ENCODE measurements at regions not wholly inside any gene's neighbourhood (a gene's known extent, or its start where the extent isn't known, plus 50 kb on each side); places are given as distances from the start of the nearest gene placed in this dataset.
A peak's percentile ranks its signal among the peaks of the same experiment; 100 is the strongest.

DNA sequence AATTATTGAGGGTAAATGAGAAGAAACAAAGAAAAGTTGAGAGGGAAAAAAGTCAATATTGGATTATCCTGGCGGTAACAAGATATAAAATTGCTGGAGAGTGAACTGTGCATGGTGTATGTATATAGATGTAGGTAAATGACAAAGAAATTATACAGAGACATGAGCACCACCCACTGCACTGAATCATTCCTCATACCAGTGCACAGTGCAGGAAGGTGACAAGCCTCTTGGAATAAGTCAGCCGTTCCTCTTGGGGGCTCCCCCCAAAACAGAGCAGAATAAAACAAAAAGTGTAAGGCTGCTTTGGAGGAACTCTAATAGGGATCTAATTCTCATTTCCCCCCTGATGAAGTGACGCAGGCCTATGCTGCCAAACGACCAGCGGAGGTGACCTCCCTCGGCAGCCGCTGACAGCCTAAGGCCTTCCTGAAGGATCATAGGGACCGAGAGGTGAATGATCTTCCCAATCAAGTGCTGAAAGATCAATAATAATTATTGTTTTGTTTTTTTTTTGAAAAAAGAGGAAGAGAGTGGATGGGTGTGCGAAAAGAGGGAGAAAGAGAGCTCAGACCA lies 245.0 kb downstream of the PSAT1 start:
- Mint-ChIP-seq H3K4me3 (peak overlapping the region; percentile 34), H3K36me3 (peaks cover 2% of the 10 kb centered on the region)
- H3K27ac ChIP-seq, result peak overlapping the region; percentile 81

DNA sequence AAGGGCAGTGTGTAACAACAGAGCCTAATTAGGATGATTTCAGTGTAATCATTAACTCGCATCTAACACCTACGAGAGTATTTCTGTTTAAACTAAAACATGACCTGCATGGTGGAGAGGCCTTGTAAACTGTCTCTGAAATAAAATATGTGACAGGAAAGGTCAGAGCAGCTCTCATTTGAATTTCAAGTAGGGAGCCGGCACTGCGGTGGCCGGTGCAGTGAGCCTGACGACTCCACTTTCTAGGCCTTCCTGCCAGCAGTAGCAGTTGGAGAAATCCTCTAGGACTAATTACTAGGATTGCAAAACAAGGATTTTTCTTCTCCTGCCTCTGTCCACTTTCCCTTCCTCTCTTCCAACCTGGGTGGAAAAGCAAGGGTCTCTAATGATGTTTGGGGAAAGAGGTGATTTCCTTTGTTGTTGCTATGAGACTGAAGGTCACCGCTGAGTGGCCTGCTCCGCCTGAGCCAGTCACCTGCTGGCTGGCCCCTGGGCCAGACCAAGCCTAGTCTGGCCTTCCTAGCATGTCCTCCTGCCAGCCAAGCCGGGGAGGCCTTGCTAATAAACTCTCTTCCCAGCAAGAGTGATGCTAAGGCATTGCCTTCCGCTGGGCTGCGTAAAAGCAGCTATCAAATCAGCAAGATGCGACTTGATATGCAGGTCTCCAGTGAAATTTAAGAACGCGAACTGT lies 245.7 kb downstream of the PSAT1 start:
- H3K36me3 Mint-ChIP-seq, result peaks cover 2% of the 10 kb centered on the region
- Histone ChIP-seq H3K4me1 (peaks cover 42% of the 10 kb centered on the region), H3K36me3 (no peaks in the 10 kb centered on the region), H3K79me2 (ENCODE audit: low read depth) (no peaks in the 10 kb centered on the region), H3K9ac (no peak overlapping the region), H4K20me1 (ENCODE audit: low read depth) (no peaks in the 10 kb centered on the region), H3K9me3 (ENCODE audit: low read depth) (no peaks in the 10 kb centered on the region), H3F3A (ENCODE audit: low read depth) (peaks cover 35% of the 10 kb centered on the region), H2AFZ (replicated peaks) (peak overlapping the region; percentile 38), H3K27ac (peak overlapping the region; percentile 81), H3K27me3 (no peaks in the 10 kb centered on the region), H3K4me3 (no peak overlapping the region), H3K4me2 (peak overlapping the region; percentile 42)
- DNase-seq (ENCODE audit: low spot score), result peak; percentile 31
- H3K4me1 Mint-ChIP-seq, result peaks cover 53% of the 10 kb centered on the region
- H3K9me3 Mint-ChIP-seq, result peaks cover 10% of the 10 kb centered on the region
- TF ChIP-seq EZH2 (IDR thresholded peaks at IDR 0.05) (no peak), EZH2phosphoT487 (IDR thresholded peaks at IDR 0.05) (no peak)
- TF ChIP-seq, protein P1, sequence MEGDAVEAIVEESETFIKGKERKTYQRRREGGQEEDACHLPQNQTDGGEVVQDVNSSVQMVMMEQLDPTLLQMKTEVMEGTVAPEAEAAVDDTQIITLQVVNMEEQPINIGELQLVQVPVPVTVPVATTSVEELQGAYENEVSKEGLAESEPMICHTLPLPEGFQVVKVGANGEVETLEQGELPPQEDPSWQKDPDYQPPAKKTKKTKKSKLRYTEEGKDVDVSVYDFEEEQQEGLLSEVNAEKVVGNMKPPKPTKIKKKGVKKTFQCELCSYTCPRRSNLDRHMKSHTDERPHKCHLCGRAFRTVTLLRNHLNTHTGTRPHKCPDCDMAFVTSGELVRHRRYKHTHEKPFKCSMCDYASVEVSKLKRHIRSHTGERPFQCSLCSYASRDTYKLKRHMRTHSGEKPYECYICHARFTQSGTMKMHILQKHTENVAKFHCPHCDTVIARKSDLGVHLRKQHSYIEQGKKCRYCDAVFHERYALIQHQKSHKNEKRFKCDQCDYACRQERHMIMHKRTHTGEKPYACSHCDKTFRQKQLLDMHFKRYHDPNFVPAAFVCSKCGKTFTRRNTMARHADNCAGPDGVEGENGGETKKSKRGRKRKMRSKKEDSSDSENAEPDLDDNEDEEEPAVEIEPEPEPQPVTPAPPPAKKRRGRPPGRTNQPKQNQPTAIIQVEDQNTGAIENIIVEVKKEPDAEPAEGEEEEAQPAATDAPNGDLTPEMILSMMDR (IDR thresholded peaks at IDR 0.05), result no peak
- peaks cover 7% of the 10 kb centered on the region for H3K27me3 Mint-ChIP-seq (ENCODE audit: insufficient read depth, low read depth)
- H3K4me3 Mint-ChIP-seq, result peak overlapping the region; percentile 40
- peak overlapping the region; percentile 96 for H3K27ac Mint-ChIP-seq

More for the DNA sequence above, 245.0 kb downstream of the PSAT1 start:
- H3K9ac ChIP-seq, result no peak overlapping the region
- peak overlapping the region; percentile 1 for H3K4me2 ChIP-seq
- H3K27ac Mint-ChIP-seq, result peak overlapping the region; percentile 96
- no peaks in the 10 kb centered on the region for H3K9me3 ChIP-seq (ENCODE audit: low read depth)
- peaks cover 51% of the 10 kb centered on the region for H3K4me1 Mint-ChIP-seq
- no peak overlapping the region for H2AFZ ChIP-seq (replicated peaks)
- H3F3A ChIP-seq (ENCODE audit: low read depth), result peaks cover 35% of the 10 kb centered on the region
- H3K9me3 Mint-ChIP-seq, result peaks cover 10% of the 10 kb centered on the region
- no peaks in the 10 kb centered on the region for H3K27me3 ChIP-seq
- H3K4me1 ChIP-seq, result peaks cover 42% of the 10 kb centered on the region
- H4K20me1 ChIP-seq (ENCODE audit: low read depth), result no peaks in the 10 kb centered on the region
- no peak for DNase-seq (ENCODE audit: low spot score)
- no peak overlapping the region for H3K4me3 ChIP-seq
- no peaks in the 10 kb centered on the region for H3K36me3 ChIP-seq
- H3K27me3 Mint-ChIP-seq (ENCODE audit: insufficient read depth, low read depth), result peaks cover 5% of the 10 kb centered on the region
- TF ChIP-seq EZH2phosphoT487 (IDR thresholded peaks at IDR 0.05), result no peak
- TF ChIP-seq EZH2 (IDR thresholded peaks at IDR 0.05), result no peak
- TF ChIP-seq, protein P1 (IDR thresholded peaks at IDR 0.05), result no peak
- no peaks in the 10 kb centered on the region for H3K79me2 ChIP-seq (ENCODE audit: low read depth)

DNA sequence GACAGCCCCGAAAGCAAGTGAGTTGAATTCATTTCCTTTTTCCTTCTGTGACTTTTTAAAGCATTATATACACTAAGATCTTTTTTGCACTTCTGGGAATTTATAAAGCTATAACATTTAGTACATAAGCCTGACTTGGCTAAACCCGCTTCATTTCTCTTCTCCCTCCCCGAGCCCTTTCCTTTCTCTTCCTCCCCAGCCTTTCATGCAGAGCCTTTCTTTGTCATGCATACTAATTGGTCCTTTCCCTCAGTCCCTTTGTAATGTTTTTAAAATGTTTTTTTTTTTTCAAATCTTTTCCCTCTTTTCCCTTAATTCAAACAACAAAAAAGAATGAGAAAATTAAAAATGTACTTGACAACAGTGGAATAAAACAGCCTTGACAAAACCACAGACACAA lies 246.4 kb downstream of the PSAT1 start:
- Histone ChIP-seq H2AFZ (replicated peaks) (peak overlapping the region; percentile 93), H3K9ac (no peak overlapping the region), H4K20me1 (ENCODE audit: low read depth) (no peaks in the 10 kb centered on the region), H3K27me3 (no peaks in the 10 kb centered on the region), H3K79me2 (ENCODE audit: low read depth) (no peaks in the 10 kb centered on the region), H3K9me3 (ENCODE audit: low read depth) (no peaks in the 10 kb centered on the region), H3K36me3 (no peaks in the 10 kb centered on the region), H3K4me1 (peaks cover 39% of the 10 kb centered on the region), H3K27ac (peak overlapping the region; percentile 88), H3F3A (ENCODE audit: low read depth) (peaks cover 35% of the 10 kb centered on the region), H3K4me3 (no peak overlapping the region), H3K4me2 (peak overlapping the region; percentile 42)
- peaks cover 2% of the 10 kb centered on the region for H3K36me3 Mint-ChIP-seq
- peaks cover 8% of the 10 kb centered on the region for H3K9me3 Mint-ChIP-seq
- TF ChIP-seq EZH2phosphoT487 (IDR thresholded peaks at IDR 0.05), result no peak
- TF ChIP-seq, protein P1 (IDR thresholded peaks at IDR 0.05), result no peak
- peaks cover 7% of the 10 kb centered on the region for H3K27me3 Mint-ChIP-seq (ENCODE audit: insufficient read depth, low read depth)
- peak; percentile 41 for DNase-seq (ENCODE audit: low spot score)
- peak overlapping the region; percentile 25 for H3K4me3 Mint-ChIP-seq
- peaks cover 53% of the 10 kb centered on the region for H3K4me1 Mint-ChIP-seq
- H3K27ac Mint-ChIP-seq, result peak overlapping the region; percentile 96
